ENCODE measurements at regions not wholly inside any gene's neighbourhood (a gene's known extent, or its start where the extent isn't known, plus 50 kb on each side); places are given as distances from the start of the nearest gene placed in this dataset.

DNA sequence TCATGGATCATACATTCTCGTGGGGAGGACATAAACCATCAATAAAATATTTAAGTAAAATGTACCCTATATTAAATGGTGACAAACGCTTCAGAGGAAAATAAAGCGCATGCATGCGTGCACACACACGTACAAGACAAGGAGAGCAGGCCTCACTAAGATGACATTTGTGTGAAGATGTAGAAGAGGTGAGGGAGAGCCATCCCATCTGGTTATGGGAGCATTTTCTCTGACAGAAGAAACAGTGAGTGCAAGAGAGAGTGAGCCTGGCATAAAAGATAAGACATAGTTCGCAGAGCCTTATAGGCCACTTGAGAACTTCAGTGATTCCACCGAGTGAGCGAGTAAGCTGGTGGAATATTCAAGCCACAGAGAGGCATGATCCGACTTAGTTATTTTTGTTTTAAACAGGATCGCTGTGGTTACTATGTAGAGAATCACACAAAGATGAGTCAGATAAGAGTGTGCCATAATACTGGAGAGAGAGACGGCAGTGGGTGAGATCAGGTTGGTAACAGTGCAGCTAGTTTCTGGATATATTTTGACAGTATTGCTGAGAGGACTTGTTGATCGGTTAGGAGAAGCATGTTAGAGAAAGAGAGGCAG lies 624.2 kb downstream of the PLPP3 start:
- TF ChIP-seq CREB1 (IDR thresholded peaks at IDR 0.05; ENCODE audit: low read depth) (no peak), TEAD4 (IDR thresholded peaks at IDR 0.05) (no peak), EP300 (IDR thresholded peaks at IDR 0.05; ENCODE audit: borderline replicate concordance) (no peak), TAF1 (IDR thresholded peaks at IDR 0.05; ENCODE audit: low read depth) (no peak)

GRCh38 chr1:55951291-55951690 lies 628.1 kb downstream of the PLPP3 start:
- TF ChIP-seq EGR1 (IDR thresholded peaks at IDR 0.05) (no peak), TCF12 (IDR thresholded peaks at IDR 0.05; ENCODE audit: low read depth) (no peak), FOXM1 (IDR thresholded peaks at IDR 0.05; ENCODE audit: borderline replicate concordance, low read depth) (no peak), CREB1 (IDR thresholded peaks at IDR 0.05; ENCODE audit: low read depth) (no peak), EP300 (IDR thresholded peaks at IDR 0.05; ENCODE audit: borderline replicate concordance) (no peak), CEBPB (IDR thresholded peaks at IDR 0.05) (no peak), RAD21 (IDR thresholded peaks at IDR 0.05; ENCODE audit: low read depth) (no peak), YY1 (IDR thresholded peaks at IDR 0.05; ENCODE audit: low read depth) (no peak), TEAD4 (IDR thresholded peaks at IDR 0.05) (no peak), TAF1 (IDR thresholded peaks at IDR 0.05; ENCODE audit: low read depth) (no peak), NFIC (IDR thresholded peaks at IDR 0.05) (no peak), REST (IDR thresholded peaks at IDR 0.05; ENCODE audit: low read depth) (no peak)
- TF ChIP-seq, protein P1, sequence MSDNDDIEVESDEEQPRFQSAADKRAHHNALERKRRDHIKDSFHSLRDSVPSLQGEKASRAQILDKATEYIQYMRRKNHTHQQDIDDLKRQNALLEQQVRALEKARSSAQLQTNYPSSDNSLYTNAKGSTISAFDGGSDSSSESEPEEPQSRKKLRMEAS (IDR thresholded peaks at IDR 0.05) = no peak
- TF ChIP-seq, protein P2, sequence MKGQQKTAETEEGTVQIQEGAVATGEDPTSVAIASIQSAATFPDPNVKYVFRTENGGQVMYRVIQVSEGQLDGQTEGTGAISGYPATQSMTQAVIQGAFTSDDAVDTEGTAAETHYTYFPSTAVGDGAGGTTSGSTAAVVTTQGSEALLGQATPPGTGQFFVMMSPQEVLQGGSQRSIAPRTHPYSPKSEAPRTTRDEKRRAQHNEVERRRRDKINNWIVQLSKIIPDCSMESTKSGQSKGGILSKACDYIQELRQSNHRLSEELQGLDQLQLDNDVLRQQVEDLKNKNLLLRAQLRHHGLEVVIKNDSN (IDR thresholded peaks at IDR 0.05) = no peak

DNA sequence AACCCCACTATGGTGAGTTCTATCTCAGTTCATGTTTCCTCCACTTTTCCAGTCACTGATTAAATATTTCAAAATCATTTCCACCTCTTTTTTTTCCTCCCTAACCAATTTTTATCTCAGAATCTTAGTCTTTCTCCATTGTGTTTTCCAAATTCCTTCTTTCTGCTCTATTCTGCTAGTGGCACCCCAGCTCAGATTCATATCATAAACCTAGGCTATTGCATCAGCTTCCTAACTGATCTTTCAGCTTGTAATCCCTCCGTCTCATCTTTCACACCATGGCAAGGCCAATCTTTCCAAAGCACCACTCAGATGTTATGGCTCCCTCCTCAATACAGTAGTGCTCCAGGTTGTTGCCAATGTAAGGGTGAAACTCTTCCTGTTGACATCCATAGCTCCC lies 631.9 kb downstream of the PLPP3 start:
- TF ChIP-seq TEAD4 (IDR thresholded peaks at IDR 0.05) = no peak
- TF ChIP-seq, protein P2 (IDR thresholded peaks at IDR 0.05) = no peak
- no peak for TF ChIP-seq RAD21 (IDR thresholded peaks at IDR 0.05; ENCODE audit: low read depth)
- TF ChIP-seq FOXM1 (IDR thresholded peaks at IDR 0.05; ENCODE audit: borderline replicate concordance, low read depth) = no peak
- TF ChIP-seq CEBPB (IDR thresholded peaks at IDR 0.05) = no peak
- no peak for TF ChIP-seq TAF1 (IDR thresholded peaks at IDR 0.05; ENCODE audit: low read depth)
- TF ChIP-seq NFIC (IDR thresholded peaks at IDR 0.05) = no peak
- no peak for TF ChIP-seq TCF12 (IDR thresholded peaks at IDR 0.05; ENCODE audit: low read depth)
- no peak for TF ChIP-seq YY1 (IDR thresholded peaks at IDR 0.05; ENCODE audit: low read depth)
- TF ChIP-seq REST (IDR thresholded peaks at IDR 0.05; ENCODE audit: low read depth) = no peak
- TF ChIP-seq EGR1 (IDR thresholded peaks at IDR 0.05) = no peak
- TF ChIP-seq, protein P1 (IDR thresholded peaks at IDR 0.05) = no peak
- no peak for TF ChIP-seq ZBTB7A (IDR thresholded peaks at IDR 0.05; ENCODE audit: low read depth)

- no peak for TF ChIP-seq TAF1 (IDR thresholded peaks at IDR 0.05; ENCODE audit: low read depth)
Observed at GRCh38 chr1:55943721-55944435, 635.5 kb downstream of the PLPP3 start.

GRCh38 chr1:55943012-55943411 lies 636.4 kb downstream of the PLPP3 start:
- no peak for TF ChIP-seq TEAD4 (IDR thresholded peaks at IDR 0.05)
- TF ChIP-seq FOXM1 (IDR thresholded peaks at IDR 0.05; ENCODE audit: borderline replicate concordance, low read depth) = no peak
- TF ChIP-seq NFIC (IDR thresholded peaks at IDR 0.05) = no peak
- no peak for TF ChIP-seq EP300 (IDR thresholded peaks at IDR 0.05; ENCODE audit: borderline replicate concordance)
- no peak for TF ChIP-seq REST (IDR thresholded peaks at IDR 0.05; ENCODE audit: low read depth)
- TF ChIP-seq CEBPB (IDR thresholded peaks at IDR 0.05) = no peak
- TF ChIP-seq, protein P2 (IDR thresholded peaks at IDR 0.05) = no peak
- TF ChIP-seq RAD21 (IDR thresholded peaks at IDR 0.05; ENCODE audit: low read depth) = no peak
- TF ChIP-seq CREB1 (IDR thresholded peaks at IDR 0.05; ENCODE audit: low read depth) = no peak
- no peak for TF ChIP-seq TAF1 (IDR thresholded peaks at IDR 0.05; ENCODE audit: low read depth)
- TF ChIP-seq, protein P1 (IDR thresholded peaks at IDR 0.05) = no peak
- no peak for TF ChIP-seq TCF12 (IDR thresholded peaks at IDR 0.05; ENCODE audit: low read depth)
- TF ChIP-seq EGR1 (IDR thresholded peaks at IDR 0.05) = no peak
- no peak for TF ChIP-seq YY1 (IDR thresholded peaks at IDR 0.05; ENCODE audit: low read depth)
